Endothelial cell of umbilical vein (primary cell): ENCODE measurements at regions not wholly inside any gene's neighbourhood (a gene's known extent, or its start where the extent isn't known, plus 50 kb on each side); places are given as distances from the start of the nearest gene placed in this dataset.

Experiments used
- BruUV-seq: library from RNA; stranded (reverse); fragments of 400-500 nt; replicated peaks from 2 replicates; lab custom pipeline; 2021; lab: Mats Ljungman, UMichigan
- CTCF ChIA-PET: fragments of 300-600, 350-600 bp; sonication (Branson Sonifier 250); formaldehyde crosslinking; loops from one replicate; lab custom pipeline; 2021; ENCODE audit warnings: antibody characterized with exemption, inconsistent platforms; lab: Charles Lee
- POLR2A ChIA-PET: fragments of 300-600, 350-600 bp; sonication (Branson Sonifier 250); formaldehyde crosslinking; loops from one replicate; lab custom pipeline; 2021; ENCODE audit warnings: antibody characterized with exemption, inconsistent platforms; lab: Charles Lee
- DNase-seq: peaks from one replicate; pipeline ENCODE4 v3.0.0-alpha.2; 2011; ENCODE audit warnings: low read depth, low spot score
- FAIRE-seq: peaks from 2 replicates; lab custom pipeline; 2011; peaks lifted over from hg19 to GRCh38; lab: Jason Lieb, UNC
- H2AFZ ChIP-seq: 2 replicates; pipeline ENCODE4 v1.6.0; 2012; ENCODE audit warnings: low read depth, low read length, control low read depth, inconsistent platforms
- H3K27ac ChIP-seq: 2 replicates; pipeline ENCODE4 v1.5.1; 2011; ENCODE audit warnings: low read depth, mild to moderate bottlenecking, control low read depth, low read length, moderate library complexity; ENCODE audit not compliant: insufficient read depth
- H3K27me3 ChIP-seq, 2 experiments: 2 replicates each; pipeline versions ENCODE4 v1.6.0 to v1.6.1; 2011; ENCODE audit warnings: low read length in 2 of 2, mixed read lengths in 1 of 2; ENCODE audit not compliant: control insufficient read depth in 2 of 2, insufficient read depth in 2 of 2
- H3K36me3 ChIP-seq, 2 experiments: 2 replicates in 1 of 2; 3 replicates in 1 of 2; pipeline ENCODE4 v1.5.1; 2011; ENCODE audit warnings: low read length in 2 of 2, mild to moderate bottlenecking in 1 of 2, moderate library complexity in 1 of 2; ENCODE audit not compliant: control insufficient read depth in 2 of 2, insufficient read depth in 2 of 2; ENCODE audit errors: extremely low read depth in 1 of 2
- H3K4me1 ChIP-seq: 3 replicates; pipeline ENCODE4 v1.5.1; 2011; ENCODE audit warnings: mild to moderate bottlenecking, low read length; ENCODE audit not compliant: control insufficient read depth, insufficient read depth; ENCODE audit errors: extremely low read depth
- H3K4me2 ChIP-seq: 2 replicates; pipeline ENCODE4 v1.6.1; 2011; ENCODE audit warnings: low read length, control low read depth, mixed read lengths; ENCODE audit not compliant: insufficient read depth
- H3K4me3 ChIP-seq, 3 experiments: fragments of 200-600 bp in 1 of 3; sonication (generic), shearing (Covaris generic) in 1 of 3; replicated peaks in 1 of 3; 2 replicates each; pipeline ENCODE4 v1.5.1; 2011 to 2016; ENCODE audit warnings: control low read depth in 3 of 3, low read length in 3 of 3, mild to moderate bottlenecking in 2 of 3, inconsistent platforms in 1 of 3, low read depth in 1 of 3, moderate library complexity in 1 of 3; ENCODE audit not compliant: insufficient read depth in 1 of 3
- H3K79me2 ChIP-seq: 2 replicates; pipeline ENCODE4 v1.6.0; 2012; ENCODE audit warnings: low read length, inconsistent platforms; ENCODE audit not compliant: control insufficient read depth, insufficient read depth
- H3K9ac ChIP-seq: replicated peaks from 2 replicates; pipeline ENCODE3; 2011; ENCODE audit warnings: low read length, control low read depth; ENCODE audit not compliant: insufficient read depth; ENCODE audit errors: extremely low read depth
- H3K9me1 ChIP-seq: replicated peaks from 3 replicates; pipeline ENCODE4 v1.6.0; 2011; ENCODE audit warnings: mild to moderate bottlenecking, low read length; ENCODE audit not compliant: control insufficient read depth, insufficient read depth; ENCODE audit errors: extremely low read depth
- H3K9me3 ChIP-seq: replicated peaks from 2 replicates; pipeline ENCODE4 v1.5.1; 2012; ENCODE audit warnings: low read length, inconsistent platforms; ENCODE audit not compliant: control insufficient read depth, insufficient read depth
- H4K20me1 ChIP-seq: replicated peaks from 2 replicates; pipeline ENCODE3; 2011; ENCODE audit warnings: mild to moderate bottlenecking, low read length; ENCODE audit not compliant: control insufficient read depth, insufficient read depth; ENCODE audit errors: extremely low read depth
- EZH2 ChIP-seq: IDR thresholded peaks from 2 replicates; pipeline ENCODE4 v1.6.1; 2012; ENCODE audit warnings: borderline replicate concordance, low read depth, mild to moderate bottlenecking, moderate library complexity, low read length, inconsistent platforms; ENCODE audit not compliant: severe bottlenecking
- FOS ChIP-seq: IDR thresholded peaks from 2 replicates; pipeline ENCODE4 v1.6.1; 2011; ENCODE audit warnings: mild to moderate bottlenecking, low read length, moderate library complexity, borderline replicate concordance; ENCODE audit not compliant: insufficient read depth
- GATA2 ChIP-seq: IDR thresholded peaks from 2 replicates; pipeline ENCODE4 v1.7.0; 2011; ENCODE audit warnings: low read depth, mild to moderate bottlenecking, moderate library complexity, mixed read lengths, low read length; ENCODE audit not compliant: insufficient read length, insufficient read depth
- JUN ChIP-seq: IDR thresholded peaks from 2 replicates; pipeline ENCODE4 v1.6.1; 2011; ENCODE audit warnings: borderline replicate concordance, low read depth; ENCODE audit not compliant: insufficient read length, insufficient read depth
- MYC ChIP-seq: IDR thresholded peaks from one replicate; pipeline ENCODE4 v1.6.1; 2011; ENCODE audit warnings: mild to moderate bottlenecking, low read depth, low read length
- POLR2A ChIP-seq: IDR thresholded peaks from 2 replicates; pipeline ENCODE4 v1.6.1; 2012; ENCODE audit warnings: low read depth, mild to moderate bottlenecking, control low read depth, low read length
- POLR2AphosphoS5 ChIP-seq: IDR thresholded peaks from 2 replicates; pipeline ENCODE4 v1.6.1; 2012; ENCODE audit warnings: low read depth, mild to moderate bottlenecking, control low read depth, low read length, moderate library complexity; ENCODE audit not compliant: insufficient read depth
- dilution Hi-C: fragments of 300-500 bp; cut with MboI; formaldehyde crosslinking; loops from one replicate; pipeline ENCODE4 v1.15.0; 2019; ENCODE audit warnings: low sequenced_read_pairs; ENCODE audit not compliant: extremely low pct_ligation_motif_present
- intact Hi-C: fragments of 100-400 bp; cut with micrococcal nuclease; formaldehyde crosslinking; loops from one replicate; pipeline ENCODE4 v1.10.0; 2022
- TF ChIP-seq, protein P1 (sequence below): IDR thresholded peaks from 2 replicates; pipeline ENCODE4 v1.6.1; 2011; ENCODE audit not compliant: insufficient read depth, insufficient read length
- TF ChIP-seq, protein P2 (sequence below), 2 donors: IDR thresholded peaks; 1 replicate in 1 of 2; 2 replicates in 1 of 2; pipeline ENCODE4 v1.5.1; 2011; ENCODE audit warnings: low read length in 2 of 2, mild to moderate bottlenecking in 2 of 2, moderate library complexity in 2 of 2, control low read depth in 1 of 2, inconsistent platforms in 1 of 2, low read depth in 1 of 2; ENCODE audit not compliant: insufficient read depth in 1 of 2; ENCODE audit errors: extremely low read depth in 1 of 2

DNA sequence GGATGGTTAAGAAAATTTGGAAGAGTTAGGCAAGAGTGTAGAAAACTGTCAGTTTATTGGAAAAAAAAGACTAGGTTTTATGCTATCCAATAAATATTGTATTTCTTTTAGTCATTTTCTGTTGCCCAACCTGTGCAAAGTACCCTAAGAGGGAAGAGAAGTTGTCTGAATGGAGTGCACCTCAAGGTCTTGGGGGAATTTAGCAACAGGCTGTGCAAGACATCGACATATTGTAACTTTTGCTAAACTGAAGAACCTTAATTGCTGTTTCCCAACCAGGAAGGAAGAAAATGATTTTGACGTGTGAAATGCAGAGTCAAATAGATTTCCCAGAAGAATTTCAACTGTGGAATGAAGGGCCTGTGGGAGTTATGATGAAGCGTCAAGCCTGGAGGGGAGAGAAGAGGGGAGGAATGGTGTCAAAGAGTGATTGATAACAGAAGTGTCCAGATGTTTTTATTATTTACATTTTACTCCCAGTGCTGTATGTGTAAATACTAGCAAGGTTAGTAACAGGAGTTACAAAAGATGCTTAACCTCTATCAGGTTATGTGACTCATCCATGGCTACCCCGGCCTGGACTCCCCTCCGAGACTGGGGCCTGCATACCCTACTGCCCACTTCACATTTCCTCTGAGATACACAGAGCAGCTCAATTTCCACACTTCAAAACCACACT lies 246.8 kb downstream of the MYLK4 start:
- Histone ChIP-seq H3K4me1 (no peaks in the 10 kb centered on the region), H2AFZ (no peak overlapping the region), H3K9me3 (no peaks in the 10 kb centered on the region), H3K27ac (no peak overlapping the region), H4K20me1 (no peaks in the 10 kb centered on the region), H3K4me3 (no peak overlapping the region), H3K79me2 (no peaks in the 10 kb centered on the region), H3K4me2 (no peak overlapping the region), H3K36me3 (no peaks in the 10 kb centered on the region), H3K9ac (no peak overlapping the region), H3K9me1 (no peaks in the 10 kb centered on the region), H3K27me3 (peaks cover 4 to 6% of the 10 kb centered on the region in 2 experiments)
- intact Hi-C loops (no loop called here), dilution Hi-C loops (no loop called here)
- no peak for TF ChIP-seq GATA2
- no peak for TF ChIP-seq MYC
- no peak for TF ChIP-seq JUN
- TF ChIP-seq, protein P1, sequence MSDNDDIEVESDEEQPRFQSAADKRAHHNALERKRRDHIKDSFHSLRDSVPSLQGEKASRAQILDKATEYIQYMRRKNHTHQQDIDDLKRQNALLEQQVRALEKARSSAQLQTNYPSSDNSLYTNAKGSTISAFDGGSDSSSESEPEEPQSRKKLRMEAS = no peak
- TF ChIP-seq POLR2AphosphoS5 = no peak
- TF ChIP-seq POLR2A = no peak
- no peak for TF ChIP-seq EZH2
- TF ChIP-seq, protein P2, sequence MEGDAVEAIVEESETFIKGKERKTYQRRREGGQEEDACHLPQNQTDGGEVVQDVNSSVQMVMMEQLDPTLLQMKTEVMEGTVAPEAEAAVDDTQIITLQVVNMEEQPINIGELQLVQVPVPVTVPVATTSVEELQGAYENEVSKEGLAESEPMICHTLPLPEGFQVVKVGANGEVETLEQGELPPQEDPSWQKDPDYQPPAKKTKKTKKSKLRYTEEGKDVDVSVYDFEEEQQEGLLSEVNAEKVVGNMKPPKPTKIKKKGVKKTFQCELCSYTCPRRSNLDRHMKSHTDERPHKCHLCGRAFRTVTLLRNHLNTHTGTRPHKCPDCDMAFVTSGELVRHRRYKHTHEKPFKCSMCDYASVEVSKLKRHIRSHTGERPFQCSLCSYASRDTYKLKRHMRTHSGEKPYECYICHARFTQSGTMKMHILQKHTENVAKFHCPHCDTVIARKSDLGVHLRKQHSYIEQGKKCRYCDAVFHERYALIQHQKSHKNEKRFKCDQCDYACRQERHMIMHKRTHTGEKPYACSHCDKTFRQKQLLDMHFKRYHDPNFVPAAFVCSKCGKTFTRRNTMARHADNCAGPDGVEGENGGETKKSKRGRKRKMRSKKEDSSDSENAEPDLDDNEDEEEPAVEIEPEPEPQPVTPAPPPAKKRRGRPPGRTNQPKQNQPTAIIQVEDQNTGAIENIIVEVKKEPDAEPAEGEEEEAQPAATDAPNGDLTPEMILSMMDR (IDR thresholded peaks at IDR 0.05; ENCODE audit: extremely low read depth in 1 of 2, insufficient read depth in 1 of 2, low read depth in 1 of 2, low read length in 2 of 2) = no peak
- TF ChIP-seq FOS = no peak
- ChIA-PET POLR2A (no interaction called here), CTCF (interaction anchor here (1.0 to 1.8 kb wide), 2 partner anchors 18 to 131 kb away, joined by 3 to 4 read pairs; no protein-coding TSS in a partner anchor)
- no peak for FAIRE-seq
- BruUV-seq = no TSS peak
- DNase-seq = no peak
